ENCODE measurements at regions not wholly inside any gene's neighbourhood (a gene's known extent, or its start where the extent isn't known, plus 50 kb on each side); places are given as distances from the start of the nearest gene placed in this dataset.

- TF ChIP-seq, protein P1, sequence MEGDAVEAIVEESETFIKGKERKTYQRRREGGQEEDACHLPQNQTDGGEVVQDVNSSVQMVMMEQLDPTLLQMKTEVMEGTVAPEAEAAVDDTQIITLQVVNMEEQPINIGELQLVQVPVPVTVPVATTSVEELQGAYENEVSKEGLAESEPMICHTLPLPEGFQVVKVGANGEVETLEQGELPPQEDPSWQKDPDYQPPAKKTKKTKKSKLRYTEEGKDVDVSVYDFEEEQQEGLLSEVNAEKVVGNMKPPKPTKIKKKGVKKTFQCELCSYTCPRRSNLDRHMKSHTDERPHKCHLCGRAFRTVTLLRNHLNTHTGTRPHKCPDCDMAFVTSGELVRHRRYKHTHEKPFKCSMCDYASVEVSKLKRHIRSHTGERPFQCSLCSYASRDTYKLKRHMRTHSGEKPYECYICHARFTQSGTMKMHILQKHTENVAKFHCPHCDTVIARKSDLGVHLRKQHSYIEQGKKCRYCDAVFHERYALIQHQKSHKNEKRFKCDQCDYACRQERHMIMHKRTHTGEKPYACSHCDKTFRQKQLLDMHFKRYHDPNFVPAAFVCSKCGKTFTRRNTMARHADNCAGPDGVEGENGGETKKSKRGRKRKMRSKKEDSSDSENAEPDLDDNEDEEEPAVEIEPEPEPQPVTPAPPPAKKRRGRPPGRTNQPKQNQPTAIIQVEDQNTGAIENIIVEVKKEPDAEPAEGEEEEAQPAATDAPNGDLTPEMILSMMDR (IDR thresholded peaks at IDR 0.05), result no peak
- TF ChIP-seq NFYB (CRISPR knock-in tag; conservative IDR thresholded peaks at IDR 0.05; ENCODE audit: low read depth) (no peak), GABPB1 (CRISPR knock-in tag; IDR thresholded peaks at IDR 0.05) (no peak), SMAD4 (CRISPR knock-in tag; IDR thresholded peaks at IDR 0.05) (no peak), TEAD4 (CRISPR knock-in tag; IDR thresholded peaks at IDR 0.05) (no peak), MAX (CRISPR knock-in tag; IDR thresholded peaks at IDR 0.05) (no peak), E2F5 (CRISPR knock-in tag; IDR thresholded peaks at IDR 0.05) (no peak), FOXK1 (CRISPR knock-in tag; IDR thresholded peaks at IDR 0.05) (no peak)
- TF ChIP-seq, protein P2, sequence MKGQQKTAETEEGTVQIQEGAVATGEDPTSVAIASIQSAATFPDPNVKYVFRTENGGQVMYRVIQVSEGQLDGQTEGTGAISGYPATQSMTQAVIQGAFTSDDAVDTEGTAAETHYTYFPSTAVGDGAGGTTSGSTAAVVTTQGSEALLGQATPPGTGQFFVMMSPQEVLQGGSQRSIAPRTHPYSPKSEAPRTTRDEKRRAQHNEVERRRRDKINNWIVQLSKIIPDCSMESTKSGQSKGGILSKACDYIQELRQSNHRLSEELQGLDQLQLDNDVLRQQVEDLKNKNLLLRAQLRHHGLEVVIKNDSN (CRISPR knock-in tag; IDR thresholded peaks at IDR 0.05), result no peak
Measured at GRCh38 chr4:38572793-38573192, 91.2 kb upstream of the KLF3 start.
